ENCODE measurements at regions not wholly inside any gene's neighbourhood (a gene's known extent, or its start where the extent isn't known, plus 50 kb on each side); places are given as distances from the start of the nearest gene placed in this dataset.
A peak's percentile ranks its signal among the peaks of the same experiment; 100 is the strongest.
"Not testable (repeated sequence)": the region's sequence is repeated elsewhere in the genome, so short reads cannot be mapped to it uniquely, and the experiment has no call there.

- peak; percentile 93 for DNase-seq
Observed at GRCh38 chr1:238409191-238409850, 518.6 kb upstream of the ZP4 start.

GRCh38 chr1:238408737-238409136, 518.0 kb upstream of the ZP4 start:
- no peak for DNase-seq

DNA sequence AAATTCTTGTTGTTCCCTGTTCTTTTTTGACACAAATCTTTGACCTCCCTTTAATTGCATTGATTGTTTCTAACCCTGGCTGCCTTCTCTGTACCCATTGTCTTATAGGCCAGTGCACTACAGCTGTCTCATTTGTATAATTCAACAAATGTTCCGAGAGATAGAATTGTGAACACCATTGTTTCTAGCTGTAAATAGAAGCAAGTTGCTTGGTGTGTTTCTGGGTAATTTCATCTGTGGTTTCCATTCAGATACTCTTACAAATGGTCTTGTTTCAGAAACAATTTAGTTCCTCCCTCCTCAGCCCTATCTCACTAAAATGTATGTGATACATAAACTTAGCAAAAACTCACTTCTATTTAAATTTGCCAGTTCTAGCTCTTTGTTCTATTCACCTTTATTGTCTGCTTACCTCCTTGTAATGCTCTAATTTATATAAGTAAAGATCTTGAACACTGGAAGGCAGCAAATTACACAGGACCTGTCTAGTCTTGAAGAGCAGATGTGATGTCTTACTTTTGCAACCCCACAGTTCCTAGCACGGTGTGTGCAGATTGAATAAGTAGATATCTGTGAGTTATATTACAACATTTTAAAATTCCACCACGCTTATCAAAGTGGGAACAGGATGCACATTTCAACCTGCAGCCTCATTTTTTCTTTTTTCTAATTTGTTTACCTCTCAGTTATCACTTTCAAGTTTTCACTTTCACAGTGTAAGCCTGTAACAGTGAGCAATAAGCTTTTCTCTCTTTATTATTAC, 515.6 kb upstream of the ZP4 start:
- no peak for DNase-seq

DNA sequence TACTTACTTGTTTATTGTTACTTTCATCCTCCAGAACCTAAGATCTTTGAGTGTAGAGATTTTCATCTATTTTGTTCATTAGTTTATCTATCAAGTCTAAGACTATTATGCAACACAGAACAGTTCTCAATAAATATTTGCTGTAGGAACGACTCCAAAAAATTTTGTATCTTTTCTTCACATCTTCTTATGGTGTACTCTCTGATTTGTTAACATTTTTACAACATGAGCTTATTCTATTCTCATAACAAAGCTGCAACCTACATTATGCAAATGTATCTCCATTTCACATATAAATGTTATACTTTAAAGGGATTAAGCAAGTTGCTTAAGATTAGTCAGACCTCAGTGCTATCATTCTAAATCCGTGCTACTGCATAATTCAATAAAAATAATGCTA, 514.2 kb upstream of the ZP4 start:
- no peak for DNase-seq

DNA sequence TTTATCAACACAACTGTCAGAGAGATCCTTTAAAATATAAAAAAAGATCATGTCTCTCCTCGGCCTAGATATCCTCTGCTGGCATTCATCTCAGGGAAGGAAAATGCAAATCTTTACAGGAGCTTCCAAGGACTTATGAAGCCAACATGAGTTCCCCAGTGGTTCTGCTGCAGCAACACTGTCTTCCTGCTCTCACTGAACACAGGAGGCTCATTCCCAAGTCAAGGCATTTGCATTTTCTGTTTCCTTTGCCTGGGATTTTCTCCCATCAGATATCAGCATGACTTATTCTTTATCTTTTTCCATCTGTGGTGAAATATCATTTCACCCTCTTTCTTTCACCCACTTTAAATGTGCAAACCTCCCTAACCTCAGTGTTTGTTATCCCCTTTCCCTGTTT, 513.8 kb upstream of the ZP4 start:
- DNase-seq, result no peak

DNA sequence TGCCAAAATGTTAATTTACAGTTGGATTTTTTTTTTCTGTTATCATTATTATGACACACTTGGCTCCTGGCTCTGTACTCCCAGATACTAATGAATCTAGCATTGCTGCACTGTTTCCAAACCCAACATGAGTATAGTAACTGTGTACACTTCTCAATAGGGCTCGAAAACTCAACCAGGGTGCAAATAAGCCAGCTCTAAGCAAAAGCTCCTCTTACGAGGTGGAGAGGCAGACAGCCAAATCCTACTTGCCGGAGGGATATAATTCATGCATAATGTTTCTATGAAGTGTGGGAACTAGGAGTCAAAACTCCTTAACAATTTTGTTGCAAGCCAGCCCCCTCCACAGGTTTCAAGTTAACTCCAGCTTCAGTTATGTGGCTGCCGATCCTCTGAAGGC, 510.4 kb upstream of the ZP4 start:
- DNase-seq, result peak; percentile 4

DNA sequence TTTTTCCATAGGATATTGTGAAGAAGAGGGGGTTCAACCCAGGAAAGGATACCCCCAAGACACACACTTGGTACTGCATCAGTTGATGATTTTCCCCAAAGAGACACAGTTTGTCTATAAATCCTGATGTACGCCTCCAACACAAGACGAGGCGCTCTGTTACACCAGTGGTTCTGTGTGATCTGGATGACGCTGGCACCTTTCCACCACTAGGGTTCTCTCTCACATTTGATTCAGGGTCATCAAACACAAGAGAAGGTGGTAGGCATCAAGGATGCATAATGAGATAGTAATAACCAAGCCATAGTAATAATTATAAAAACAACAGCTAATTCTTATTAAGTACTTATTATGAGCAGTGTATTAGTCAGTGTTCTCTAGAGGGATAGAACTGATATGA, 508.8 kb upstream of the ZP4 start:
- no peak for DNase-seq

- DNase-seq, result no peak
Observed at GRCh38 chr1:238396140-238396539, 505.4 kb upstream of the ZP4 start.

- peak; percentile 24 for DNase-seq
Observed at GRCh38 chr1:238384381-238384780, 493.7 kb upstream of the ZP4 start.

DNA sequence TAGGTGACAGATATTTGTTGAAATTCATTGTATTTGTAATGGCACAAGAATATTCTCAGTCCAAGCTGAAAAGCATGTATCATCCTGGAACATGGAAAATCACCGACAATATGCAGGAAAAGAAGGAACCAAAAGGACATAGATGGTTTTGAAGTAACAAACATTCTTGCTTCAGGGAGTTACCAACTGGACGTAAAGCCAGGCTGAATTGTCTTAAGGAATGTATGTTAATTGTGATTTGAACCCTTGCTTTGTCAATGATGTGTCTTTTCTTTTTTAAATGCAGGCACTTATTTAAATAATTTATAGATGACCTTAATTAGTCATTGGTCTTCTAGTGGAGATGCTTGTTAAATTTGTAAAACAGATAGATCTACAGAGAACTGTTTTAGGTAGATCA, 489.4 kb upstream of the ZP4 start:
- DNase-seq, result no peak

GRCh38 chr1:238379446-238379845, 488.7 kb upstream of the ZP4 start:
- DNase-seq, result not testable (repeated sequence)

DNA sequence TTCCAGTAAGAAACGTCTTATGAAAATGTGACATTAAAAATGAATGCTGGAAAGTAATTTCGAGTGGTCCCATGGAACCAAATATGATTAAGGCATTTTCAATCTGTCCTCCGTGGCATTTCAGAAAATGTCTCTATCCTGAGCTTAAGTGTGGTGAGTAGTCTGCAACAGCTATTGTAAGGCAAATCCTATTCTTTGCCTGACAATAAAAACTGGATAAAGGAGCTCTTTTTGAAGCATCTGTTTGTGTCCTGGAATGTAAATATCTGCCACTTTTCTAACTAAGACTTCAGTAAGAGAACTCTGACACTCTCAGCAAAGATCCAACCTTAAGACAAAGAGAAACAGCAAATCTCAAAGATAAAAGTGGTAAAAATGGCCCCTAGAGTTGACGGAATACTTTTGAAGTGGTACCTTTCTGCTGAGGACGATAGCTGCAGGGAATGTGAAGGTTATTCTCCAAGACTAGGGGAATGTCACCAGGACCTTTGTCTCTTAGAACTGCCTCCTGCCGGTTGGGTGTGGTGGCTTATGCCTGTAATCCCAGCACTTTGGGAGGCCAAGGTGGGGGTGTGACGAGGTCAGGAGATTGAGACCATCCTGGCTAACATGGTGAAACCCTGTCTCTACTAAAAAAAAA, 486.7 kb upstream of the ZP4 start:
- DNase-seq, result no peak

GRCh38 chr1:238370599-238370998, 479.9 kb upstream of the ZP4 start:
- no peak for DNase-seq

- DNase-seq, result no peak
Observed at GRCh38 chr1:238364214-238364892, 473.6 kb upstream of the ZP4 start.

DNA sequence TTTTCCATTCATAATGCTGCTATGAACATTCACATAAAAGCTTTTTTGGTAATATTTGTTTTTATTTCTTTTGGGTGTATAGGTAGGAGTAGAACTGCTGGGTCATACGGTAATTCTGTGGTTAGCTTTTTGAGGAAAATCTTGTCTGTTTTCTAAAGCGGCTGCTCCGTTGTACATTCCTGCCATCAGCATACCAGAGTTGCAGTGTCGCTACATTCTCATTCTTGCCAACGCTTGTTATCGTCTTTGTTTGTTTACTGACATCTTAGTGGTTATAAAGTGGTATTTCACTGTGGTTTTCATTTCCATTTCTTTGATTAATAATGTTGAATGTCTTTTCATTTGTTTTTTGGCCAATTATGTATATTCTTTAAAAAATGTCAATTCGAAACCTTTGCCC, 469.8 kb upstream of the ZP4 start:
- no peak for DNase-seq

DNA sequence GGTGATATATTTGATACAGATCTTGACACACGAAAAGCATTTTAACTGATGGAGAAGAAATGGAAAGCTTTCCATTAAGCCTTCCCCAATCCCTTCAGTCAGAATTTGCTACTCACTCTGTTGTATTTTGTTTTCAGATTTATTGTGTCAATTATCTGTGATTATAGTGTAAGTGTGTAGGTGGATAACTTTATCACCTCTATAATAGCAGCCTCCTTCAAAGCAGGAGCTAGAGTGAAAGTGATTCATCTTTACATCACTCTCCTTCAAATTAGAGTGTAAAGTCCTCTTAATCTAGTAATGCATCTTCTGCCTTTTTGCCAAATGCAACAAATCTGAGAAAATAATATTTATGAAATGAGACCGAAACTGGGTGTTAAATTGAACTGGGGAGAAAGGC, 459.7 kb upstream of the ZP4 start:
- no peak for DNase-seq

DNA sequence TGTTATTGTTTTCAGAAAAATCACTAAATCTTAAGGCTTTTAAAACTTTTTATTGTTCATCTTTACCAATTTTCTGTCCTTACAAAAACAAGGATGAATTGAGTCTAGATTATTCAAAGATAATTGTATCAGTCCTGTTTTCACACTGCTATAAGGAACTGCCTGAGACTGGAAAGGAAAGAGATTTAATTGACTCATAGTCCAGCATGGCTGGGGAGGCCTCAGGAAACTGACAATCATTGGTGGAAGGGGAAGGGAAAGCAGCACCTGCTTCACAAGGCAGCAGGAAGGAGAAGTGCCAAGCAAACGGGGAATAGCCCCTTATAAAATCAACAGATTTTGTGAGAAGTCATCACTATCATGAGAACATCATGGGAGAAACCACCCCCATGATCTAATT, 455.6 kb upstream of the ZP4 start:
- no peak for DNase-seq

GRCh38 chr1:238345837-238346236, 455.1 kb upstream of the ZP4 start:
- no peak for DNase-seq

GRCh38 chr1:238343852-238344251, 453.1 kb upstream of the ZP4 start:
- no peak for DNase-seq

DNA sequence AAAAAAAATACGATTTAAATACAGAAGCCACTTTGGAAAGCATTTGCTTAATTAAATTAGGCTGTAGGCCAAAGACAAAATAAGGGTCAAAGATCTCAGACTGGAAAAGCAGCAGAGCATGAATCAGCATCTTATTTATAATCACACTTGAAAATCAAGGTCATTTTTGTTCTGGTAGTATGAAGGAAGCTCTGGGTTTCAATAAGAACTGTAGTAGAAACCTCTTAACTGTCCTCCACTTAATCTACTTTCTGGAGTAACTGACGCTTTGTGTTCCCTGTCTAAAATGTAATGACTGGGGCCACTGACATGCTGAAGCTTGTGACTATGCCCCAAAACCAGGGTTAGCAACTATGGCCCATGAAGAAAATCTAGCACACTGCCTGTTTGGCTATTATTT, 450.7 kb upstream of the ZP4 start:
- no peak for DNase-seq

- peak; percentile 2 for DNase-seq
Observed at GRCh38 chr1:238340989-238341388, 450.3 kb upstream of the ZP4 start.

DNA sequence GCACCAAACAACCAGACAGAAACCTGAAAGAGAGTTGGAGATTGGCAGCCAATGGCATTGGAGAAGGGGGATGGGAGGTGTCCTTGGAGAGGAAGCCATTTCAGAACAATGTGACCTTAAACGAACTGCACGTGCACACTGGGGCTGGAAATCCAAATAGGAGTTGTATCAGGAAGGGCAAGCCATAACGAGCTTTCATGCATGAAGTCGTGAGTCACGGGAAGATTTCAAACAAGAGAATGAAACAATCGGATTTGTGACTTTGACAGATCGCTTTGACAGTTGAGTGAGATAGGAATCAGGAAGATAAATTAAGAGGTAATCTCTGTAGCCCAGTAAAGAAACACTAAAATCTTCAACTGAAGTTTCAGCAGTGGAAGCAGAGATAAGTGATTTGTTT, 445.8 kb upstream of the ZP4 start:
- DNase-seq, result no peak

GRCh38 chr1:238334170-238334569, 443.4 kb upstream of the ZP4 start:
- no peak for DNase-seq

DNA sequence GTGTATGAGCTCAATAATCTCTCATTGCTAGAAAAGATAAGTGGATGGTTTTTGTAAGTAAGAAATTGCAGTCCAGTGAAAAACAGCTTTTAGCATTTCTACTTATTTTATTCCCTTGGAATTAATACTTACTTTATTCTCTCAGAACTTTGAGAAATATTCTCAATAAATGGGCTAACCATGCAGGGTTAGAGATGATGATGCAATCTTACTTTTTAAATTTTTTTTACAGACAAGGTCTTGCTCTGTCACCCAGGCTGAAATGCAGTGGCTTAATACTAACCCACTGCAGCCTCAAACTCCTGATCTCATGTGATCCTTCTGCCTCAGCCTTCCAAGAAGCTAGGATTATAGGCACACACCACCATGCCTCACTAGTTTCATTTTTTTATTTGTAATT, 440.8 kb upstream of the ZP4 start:
- no peak for DNase-seq
